GM12878 (cell line): ENCODE measurements at regions not wholly inside any gene's neighbourhood (a gene's known extent, or its start where the extent isn't known, plus 50 kb on each side); places are given as distances from the start of the nearest gene placed in this dataset.

Source experiments
- ATAC-seq: fragments of 200-7000 bp; cut with Tn5 transposase; 3 replicates; pipeline ENCODE4 v1.9.1; 2020; ENCODE audit warnings: mild to moderate bottlenecking, moderate library complexity
- BruUV-seq: library from RNA; stranded (reverse); fragments of 400-500 nt; replicated peaks from 2 replicates; lab custom pipeline; 2021; lab: Mats Ljungman, UMichigan
- CTCF ChIA-PET: fragments of 300-600 bp; sonication (Branson Sonifier 250); formaldehyde crosslinking; extraction: SDS; loops from one replicate; lab custom pipeline; 2021; ENCODE audit warnings: inconsistent platforms; lab: Yijun Ruan, JAX
- POLR2A ChIA-PET: fragments of 350-600 bp; formaldehyde crosslinking; extraction: SDS; loops from one replicate; lab custom pipeline; 2021; ENCODE audit warnings: inconsistent platforms; lab: Charles Lee
- RAD21 ChIA-PET: fragments of 300-600 bp; sonication (Branson Sonifier 250); formaldehyde crosslinking; loops from one replicate; lab custom pipeline; 2023; ENCODE audit warnings: antibody characterized with exemption; ENCODE audit not compliant: unreplicated experiment; lab: Charles Lee
- SMC1A ChIA-PET: fragments of 300-600 bp; sonication (Branson Sonifier 250); formaldehyde crosslinking; loops from one replicate; lab custom pipeline; 2023; ENCODE audit not compliant: unreplicated experiment, uncharacterized antibody; lab: Charles Lee
- DNase-seq: peaks from one replicate; pipeline ENCODE4 v3.0.0-alpha.2; 2011; ENCODE audit warnings: low read depth, low spot score
- FAIRE-seq: peaks from 3 replicates; lab custom pipeline; 2011; peaks lifted over from hg19 to GRCh38; lab: Jason Lieb, UNC
- H2AFZ ChIP-seq: 2 replicates; pipeline ENCODE4 v1.6.0; 2011; ENCODE audit warnings: low read depth, low read length, control low read depth; ENCODE audit not compliant: control insufficient read depth
- H3K27ac ChIP-seq: 2 replicates; pipeline ENCODE4 v1.5.1; 2011; ENCODE audit warnings: control low read depth; ENCODE audit not compliant: control insufficient read depth, insufficient read depth
- H3K27me3 ChIP-seq, 2 experiments: replicated peaks in 1 of 2; 2 replicates each; pipeline versions ENCODE4 v1.6.0 to v1.6.1; 2011; ENCODE audit warnings: low read length in 1 of 2; ENCODE audit not compliant: control insufficient read depth in 2 of 2, insufficient read depth in 2 of 2
- H3K36me3 ChIP-seq, 2 experiments: 2 replicates each; pipeline ENCODE4 v1.5.1; 2011; ENCODE audit warnings: low read length in 1 of 2; ENCODE audit not compliant: control insufficient read depth in 2 of 2, insufficient read depth in 2 of 2
- H3K4me1 ChIP-seq: 2 replicates; pipeline ENCODE4 v1.6.1; 2011; ENCODE audit warnings: mild to moderate bottlenecking, low read length, moderate library complexity, mixed read lengths; ENCODE audit not compliant: control insufficient read depth, insufficient read depth
- H3K4me2 ChIP-seq: 2 replicates; pipeline ENCODE4 v1.6.0; 2011; ENCODE audit warnings: control low read depth; ENCODE audit not compliant: control insufficient read depth, insufficient read depth
- H3K4me3 ChIP-seq: fragments of 200-600 bp; sonication (generic); 2 replicates; pipeline ENCODE4 v1.5.1; 2016
- H3K79me2 ChIP-seq: 2 replicates; pipeline ENCODE4 v1.6.0; 2011; ENCODE audit warnings: low read length; ENCODE audit not compliant: control insufficient read depth, insufficient read depth
- H3K9ac ChIP-seq: 2 replicates; pipeline ENCODE4 v1.8.0; 2011; ENCODE audit warnings: low read length, control low read depth, mixed read lengths; ENCODE audit not compliant: control insufficient read depth, insufficient read depth
- H3K9me3 ChIP-seq: replicated peaks from 3 replicates; pipeline ENCODE4 v1.5.1; 2011; ENCODE audit warnings: mild to moderate bottlenecking, low read length; ENCODE audit not compliant: control insufficient read depth, insufficient read depth
- H4K20me1 ChIP-seq: 2 replicates; pipeline ENCODE4 v1.6.0; 2011; ENCODE audit not compliant: control insufficient read depth, insufficient read depth
- E4F1 ChIP-seq: fragments of 450-650 bp; IDR thresholded peaks from 2 replicates; pipeline ENCODE4 v1.6.1; 2018; ENCODE audit warnings: borderline replicate concordance, mild to moderate bottlenecking; ENCODE audit not compliant: partially characterized antibody
- IKZF1 ChIP-seq: fragments of 450-650 bp; conservative IDR thresholded peaks from 2 replicates; pipeline ENCODE4 v1.6.1; 2017; ENCODE audit warnings: antibody characterized with exemption, mild to moderate bottlenecking
- PKNOX1 ChIP-seq: fragments of 450-650 bp; IDR thresholded peaks from 2 replicates; pipeline ENCODE4 v1.6.1; 2016; ENCODE audit warnings: mild to moderate bottlenecking
- WGBS: methylation state at CpG from one replicate; pipeline ENCODE4 v1.1.6; 2016; ENCODE audit warnings: low lambda C conversion rate; ENCODE audit not compliant: insufficient replicate concordance, insufficient coverage; ENCODE audit errors: missing lambda C conversion rate; 5-methylcytosine and 5-hydroxymethylcytosine counted together
- in situ Hi-C: fragments of 300-500 bp; cut with MboI; formaldehyde crosslinking; loops from 9 replicates; pipeline ENCODE4 v1.14.3; 2018; ENCODE audit warnings: mixed read lengths
- intact Hi-C: fragments of 100-400 bp; cut with micrococcal nuclease; formaldehyde crosslinking; loops from one replicate; pipeline ENCODE4 v1.14.2; 2022; ENCODE audit not compliant: unreplicated experiment

GRCh38 chr15:37740623-37741141, 193.8 kb upstream of the TMCO5A start:
- ATAC-seq = no peak
- in situ Hi-C loops (no loop called here), intact Hi-C loops (no loop called here)
- Histone ChIP-seq H3K9ac (no peak overlapping the region), H3K4me3 (no peak overlapping the region), H2AFZ (no peak overlapping the region), H3K9me3 (no peaks in the 10 kb centered on the region; the same call in 2 of the 3 replicates), H3K79me2 (no peaks in the 10 kb centered on the region), H3K4me1 (no peaks in the 10 kb centered on the region), H3K36me3 (no peaks in the 10 kb centered on the region), H4K20me1 (no peaks in the 10 kb centered on the region), H3K27ac (no peak overlapping the region)
- ChIA-PET CTCF (interaction anchor here (0.7 to 0.8 kb wide), 2 partner anchors 8 to 36 kb away, joined by 3 read pairs; no protein-coding TSS in a partner anchor), RAD21 (no interaction called here), SMC1A (interaction anchor here (0.6 to 1.3 kb wide), 3 partner anchors 12 to 782 kb away, joined by 3 read pairs; no protein-coding TSS in a partner anchor)
- WGBS = 25% methylated on average over 4 of the region's 4 CpGs
- FAIRE-seq = no peak
- no TSS peak for BruUV-seq
- TF ChIP-seq IKZF1 (no peak), E4F1 (no peak), PKNOX1 (no peak)
- TF ChIP-seq, all 136 proteins: peak for 0
- H3K4me2 ChIP-seq = no peak overlapping the region
- POLR2A ChIA-PET = interaction anchor here (0.7 kb wide), 1 partner anchor 1979 kb away, joined by 3 read pairs; no protein-coding TSS in a partner anchor
- DNase-seq = no peak
- H3K27me3 ChIP-seq = no peaks in the 10 kb centered on the region
